SK-N-SH (cell line): ENCODE measurements at regions not wholly inside any gene's neighbourhood (a gene's known extent, or its start where the extent isn't known, plus 50 kb on each side); places are given as distances from the start of the nearest gene placed in this dataset.

Source experiments
- CTCF ChIA-PET: fragments of 300-600, 350-600 bp; formaldehyde crosslinking; extraction: SDS; loops from one replicate; lab custom pipeline; 2021; lab: Yijun Ruan, JAX
- POLR2A ChIA-PET: fragments of 350-600 bp; sonication (Branson Sonifier 250); formaldehyde crosslinking; extraction: SDS; loops from one replicate; lab custom pipeline; 2020; ENCODE audit warnings: antibody characterized with exemption, inconsistent platforms; lab: Yijun Ruan, JAX
- DNase-seq: peaks from one replicate; pipeline ENCODE4 v3.0.0; 2012
- H2AFZ ChIP-seq: fragments of 200-600 bp; sonication (generic); 2 replicates; pipeline ENCODE4 v1.8.1; 2016; ENCODE audit warnings: antibody characterized with exemption, mild to moderate bottlenecking, low read depth
- H3F3A ChIP-seq: fragments of 200-600 bp; sonication (generic); replicated peaks from 2 replicates; pipeline ENCODE3; 2016; ENCODE audit warnings: antibody characterized with exemption, mild to moderate bottlenecking; ENCODE audit not compliant: insufficient read depth
- H3K27ac ChIP-seq, 2 experiments: fragments of 200-500 bp in 1 of 2; fragments of 200-600 bp in 1 of 2; sonication (Bioruptor generic) in 1 of 2; sonication (generic), shearing (Covaris generic) in 1 of 2; 2 replicates each; pipeline versions ENCODE4 v1.5.1 to v1.6.1; 2014 to 2016; ENCODE audit warnings: low read depth in 2 of 2, inconsistent platforms in 1 of 2, low read length in 1 of 2, mild to moderate bottlenecking in 1 of 2, mixed read lengths in 1 of 2
- H3K27me3 ChIP-seq: fragments of 200-600 bp; sonication (generic), shearing (Covaris generic); 2 replicates; pipeline ENCODE4 v1.6.1; 2016; ENCODE audit warnings: mixed run types; ENCODE audit not compliant: insufficient read depth
- H3K36me3 ChIP-seq, 2 experiments: fragments of 200-500 bp in 1 of 2; fragments of 200-600 bp in 1 of 2; sonication (Bioruptor generic) in 1 of 2; sonication (generic) in 1 of 2; replicated peaks in 1 of 2; 2 replicates each; pipeline versions ENCODE3 to v1.5.1; 2014 to 2016; ENCODE audit warnings: low read length in 1 of 2, mild to moderate bottlenecking in 1 of 2; ENCODE audit not compliant: insufficient read depth in 2 of 2, control insufficient read depth in 1 of 2
- H3K4me1 ChIP-seq, 2 experiments: fragments of 200-500 bp in 1 of 2; fragments of 200-600 bp in 1 of 2; sonication (Bioruptor generic) in 1 of 2; sonication (generic), shearing (Covaris generic) in 1 of 2; 2 replicates each; pipeline versions ENCODE4 v1.5.1 to v1.6.1; 2014 to 2016; ENCODE audit warnings: low read depth in 1 of 2, low read length in 1 of 2, mixed run types in 1 of 2; ENCODE audit not compliant: insufficient read depth in 2 of 2, control insufficient read depth in 1 of 2
- H3K4me2 ChIP-seq: fragments of 200-600 bp; sonication (generic), shearing (Covaris generic); 2 replicates; pipeline ENCODE4 v1.6.1; 2017; ENCODE audit warnings: mixed run types
- H3K4me3 ChIP-seq, 2 experiments: fragments of 200-500 bp in 1 of 2; fragments of 200-600 bp in 1 of 2; sonication (Bioruptor generic) in 1 of 2; sonication (generic), shearing (Covaris generic) in 1 of 2; 2 replicates each; pipeline versions ENCODE4 v1.5.1 to v1.8.1; 2014 to 2016; ENCODE audit warnings: low read depth in 2 of 2, inconsistent platforms in 1 of 2, low read length in 1 of 2, mild to moderate bottlenecking in 1 of 2, mixed read lengths in 1 of 2, moderate library complexity in 1 of 2
- H3K79me2 ChIP-seq: fragments of 200-600 bp; sonication (generic); 2 replicates; pipeline ENCODE4 v1.8.1; 2017; ENCODE audit warnings: mild to moderate bottlenecking; ENCODE audit not compliant: insufficient read depth
- H3K9ac ChIP-seq: fragments of 200-600 bp; sonication (generic); 2 replicates; pipeline ENCODE4 v1.6.1; 2017; ENCODE audit warnings: mixed run types
- H3K9me2 ChIP-seq: fragments of 200-600 bp; sonication (generic); 2 replicates; pipeline ENCODE4 v1.6.1; 2017; ENCODE audit warnings: mixed run types
- H3K9me3 ChIP-seq: fragments of 200-600 bp; sonication (generic); 2 replicates; pipeline ENCODE4 v1.6.1; 2017; ENCODE audit warnings: mixed run types, mild to moderate bottlenecking, moderate library complexity
- H4K20me1 ChIP-seq: fragments of 200-600 bp; sonication (generic); 2 replicates; pipeline ENCODE4 v1.6.1; 2017; ENCODE audit warnings: mild to moderate bottlenecking, mixed run types; ENCODE audit not compliant: insufficient read depth
- EP300 ChIP-seq, 2 experiments: IDR thresholded peaks; 2 replicates each; pipeline versions ENCODE4 v1.4.0 to v1.6.1; 2012; ENCODE audit warnings: borderline replicate concordance in 1 of 2, low read depth in 1 of 2, low read length in 1 of 2
- FOXJ3 ChIP-seq: sonication (generic); formaldehyde crosslinking; IDR thresholded peaks from 2 replicates; pipeline ENCODE4 v1.5.1; 2020; ENCODE audit warnings: mild to moderate bottlenecking, missing genetic modification reagents
- FOXM1 ChIP-seq: IDR thresholded peaks from 2 replicates; pipeline ENCODE4 v1.4.0; 2012; ENCODE audit warnings: low read depth, mild to moderate bottlenecking
- IRF3 ChIP-seq: fragments of 150-350 bp; IDR thresholded peaks from 2 replicates; pipeline ENCODE4 v1.6.1; 2016; ENCODE audit warnings: mild to moderate bottlenecking, low read depth, low read length
- MXI1 ChIP-seq: IDR thresholded peaks from 2 replicates; pipeline ENCODE4 v1.6.1; 2012; ENCODE audit warnings: mild to moderate bottlenecking, low read depth, low read length, improper control_type of control experiment
- NRF1 ChIP-seq: IDR thresholded peaks from 2 replicates; pipeline ENCODE4 v1.6.1; 2012; ENCODE audit warnings: low read depth, mild to moderate bottlenecking, low read length
- PBX3 ChIP-seq: IDR thresholded peaks from 2 replicates; pipeline ENCODE4; 2012
- POLR2AphosphoS5 ChIP-seq: IDR thresholded peaks from 2 replicates; pipeline ENCODE4 v1.6.1; 2012; ENCODE audit warnings: low read depth, low read length
- RAD21 ChIP-seq: IDR thresholded peaks from 2 replicates; pipeline ENCODE4 v1.6.1; 2012; ENCODE audit warnings: mild to moderate bottlenecking, low read length
- RCOR1 ChIP-seq: fragments of 150-350 bp; IDR thresholded peaks from 2 replicates; pipeline ENCODE4 v1.6.1; 2017; ENCODE audit warnings: antibody characterized with exemption, low read length
- REST ChIP-seq: IDR thresholded peaks from 2 replicates; pipeline ENCODE4 v1.6.1; 2012; ENCODE audit warnings: mild to moderate bottlenecking, low read depth, low read length, moderate library complexity
- RFX5 ChIP-seq: IDR thresholded peaks from 2 replicates; pipeline ENCODE4 v1.6.1; 2012; ENCODE audit warnings: mild to moderate bottlenecking, improper control_type of control experiment, low read length
- SIN3A ChIP-seq: IDR thresholded peaks from 2 replicates; pipeline ENCODE4 v1.6.1; 2012; ENCODE audit warnings: low read depth, mild to moderate bottlenecking, low read length, moderate library complexity, borderline replicate concordance
- SMC3 ChIP-seq: IDR thresholded peaks from 2 replicates; pipeline ENCODE4 v1.6.1; 2012; ENCODE audit warnings: low read depth, low read length, improper control_type of control experiment
- USF1 ChIP-seq: IDR thresholded peaks from 2 replicates; pipeline ENCODE4 v1.4.0; 2012; ENCODE audit warnings: low read depth, borderline replicate concordance
- YY1 ChIP-seq: IDR thresholded peaks from 2 replicates; pipeline ENCODE4 v1.4.0; 2012; ENCODE audit warnings: low read depth, mild to moderate bottlenecking
- ZBTB33 ChIP-seq: IDR thresholded peaks from 2 replicates; pipeline ENCODE4 v1.4.0; 2012; ENCODE audit warnings: low read depth, borderline replicate concordance
- WGBS: methylation state at CpG from one replicate; pipeline ENCODE4 v1.1.6; 2017; ENCODE audit warnings: low lambda C conversion rate; 5-methylcytosine and 5-hydroxymethylcytosine counted together
- TF ChIP-seq, protein P1 (sequence below): IDR thresholded peaks from 2 replicates; pipeline ENCODE4 v1.4.0; 2012; ENCODE audit warnings: low read depth

- Histone ChIP-seq H3K4me3 (no peak overlapping the region), H3K9me2 (no peaks in the 10 kb centered on the region), H3K36me3 (no peaks in the 10 kb centered on the region), H4K20me1 (no peaks in the 10 kb centered on the region), H3K9ac (no peak overlapping the region), H3K9me3 (no peaks in the 10 kb centered on the region; the same call in 1 of the 2 replicates), H3K27me3 (no peaks in the 10 kb centered on the region), H2AFZ (no peak overlapping the region), H3F3A (no peaks in the 10 kb centered on the region), H3K79me2 (no peaks in the 10 kb centered on the region), H3K4me1 (no peaks in the 10 kb centered on the region; a peak in 1 of 4 replicates), H3K4me2 (no peak overlapping the region), H3K27ac (no peak overlapping the region)
- ChIA-PET CTCF (no interaction called here), POLR2A (no interaction called here)
- WGBS = 4% methylated on average over 2 of the region's 2 CpGs
- DNase-seq = no peak
- TF ChIP-seq FOXM1 = no peak
- TF ChIP-seq IRF3 = no peak
- TF ChIP-seq POLR2AphosphoS5 = no peak
- TF ChIP-seq ZBTB33 = no peak
- TF ChIP-seq RFX5 = no peak
- no peak for TF ChIP-seq REST
- TF ChIP-seq YY1 = no peak
- no peak for TF ChIP-seq FOXJ3 (CRISPR knock-in tag)
- TF ChIP-seq SMC3 = no peak
- TF ChIP-seq RAD21 = no peak
- TF ChIP-seq EP300 (IDR thresholded peaks at IDR 0.05; ENCODE audit: borderline replicate concordance in 1 of 2, low read depth in 1 of 2, low read length in 1 of 2) = no peak
- TF ChIP-seq USF1 = no peak
- TF ChIP-seq, protein P1, sequence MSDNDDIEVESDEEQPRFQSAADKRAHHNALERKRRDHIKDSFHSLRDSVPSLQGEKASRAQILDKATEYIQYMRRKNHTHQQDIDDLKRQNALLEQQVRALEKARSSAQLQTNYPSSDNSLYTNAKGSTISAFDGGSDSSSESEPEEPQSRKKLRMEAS = no peak
- TF ChIP-seq SIN3A = no peak
- no peak for TF ChIP-seq RCOR1
- no peak for TF ChIP-seq PBX3
- no peak for TF ChIP-seq NRF1
- TF ChIP-seq MXI1 = no peak
Measured at GRCh38 chr7:15845461-15845860, 159.0 kb upstream of the MEOX2 start.
